ENCODE measurements at regions not wholly inside any gene's neighbourhood (a gene's known extent, or its start where the extent isn't known, plus 50 kb on each side); places are given as distances from the start of the nearest gene placed in this dataset.
A peak's percentile ranks its signal among the peaks of the same experiment; 100 is the strongest.

DNA sequence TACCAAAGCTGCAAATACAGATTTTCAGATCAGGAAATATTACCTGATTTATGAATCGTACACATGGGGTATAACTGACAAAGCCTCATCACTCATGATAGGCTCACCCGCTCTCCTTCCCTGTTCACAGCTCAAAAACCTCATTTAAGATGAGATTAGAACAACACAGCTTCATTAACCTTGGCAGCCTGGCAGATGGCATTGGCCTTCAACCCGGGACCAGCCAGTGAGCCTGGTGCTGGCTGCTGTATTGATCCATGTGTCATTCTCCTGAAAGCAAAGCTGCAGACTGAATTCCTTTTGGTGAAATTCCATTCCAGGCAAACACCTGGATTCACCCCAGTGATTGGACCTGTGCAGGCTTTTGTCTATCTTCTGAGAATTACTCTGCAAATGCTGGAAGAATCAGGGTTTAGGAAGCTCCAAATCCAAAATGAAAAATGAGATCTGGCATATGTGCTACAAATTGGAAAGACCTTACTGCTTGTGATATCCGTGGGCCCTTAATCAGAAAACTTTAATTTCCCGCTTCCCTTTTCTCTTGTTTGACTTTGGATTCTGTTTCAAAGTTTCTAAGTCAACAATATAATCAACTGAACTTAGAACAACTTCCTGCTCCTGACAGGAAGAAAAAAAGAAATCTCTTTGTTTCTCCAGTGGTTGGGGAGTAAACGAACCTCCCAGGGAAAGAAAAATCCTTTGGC, 189.1 kb upstream of the KBTBD8 start:
- no peak overlapping the region for H3K4ac ChIP-seq (ENCODE audit: low read depth in 1 of 2, low read length in 2 of 2)
- no peak overlapping the region for H4K91ac ChIP-seq (ENCODE audit: low read length)
- H4K8ac ChIP-seq (ENCODE audit: low read length), result no peak overlapping the region
- H3K27me3 ChIP-seq (ENCODE audit: control insufficient read depth in 1 of 2, insufficient read depth in 1 of 2, low read length in 2 of 2), result no peaks in the 10 kb centered on the region
- H3K4me3 ChIP-seq (ENCODE audit: insufficient read depth in 1 of 2, low read depth in 1 of 2, low read length in 2 of 2), result no peak overlapping the region
- H3K79me1 ChIP-seq (replicated peaks; ENCODE audit: low read length, poor library complexity, severe bottlenecking), result no peaks in the 10 kb centered on the region
- H3K4me2 ChIP-seq (ENCODE audit: low read length, poor library complexity, severe bottlenecking), result no peak overlapping the region
- H2AK5ac ChIP-seq (ENCODE audit: low read length, severe bottlenecking), result no peak overlapping the region
- no peaks in the 10 kb centered on the region for H3K36me3 ChIP-seq (ENCODE audit: control insufficient read depth in 1 of 2, insufficient read depth in 2 of 2, low read depth in 1 of 2, low read length in 2 of 2)
- H3K23ac ChIP-seq (ENCODE audit: low read length in 2 of 2), result no peak overlapping the region
- H2BK120ac ChIP-seq (ENCODE audit: low read depth, low read length), result no peak overlapping the region
- no peak overlapping the region for H3K27ac ChIP-seq (ENCODE audit: low read length, poor library complexity, severe bottlenecking)
- no peak for DNase-seq
- no peak overlapping the region for H2BK15ac ChIP-seq (ENCODE audit: low read depth, poor library complexity, severe bottlenecking)
- H2AFZ ChIP-seq (ENCODE audit: low read depth, low read length), result no peak overlapping the region
- no peak overlapping the region for H2BK12ac ChIP-seq (ENCODE audit: low read length in 2 of 2)
- H3K4me1 ChIP-seq (ENCODE audit: control insufficient read depth, insufficient read depth, low read depth, low read length), result no peaks in the 10 kb centered on the region
- no peak overlapping the region for H2BK5ac ChIP-seq (ENCODE audit: low read depth, low read length, poor library complexity, severe bottlenecking)
- no peaks in the 10 kb centered on the region for H3K9me3 ChIP-seq (ENCODE audit: control insufficient read depth, low read length)
- H3K18ac ChIP-seq (ENCODE audit: low read depth in 1 of 2, low read length in 2 of 2), result no peak overlapping the region
- WGBS, result 91% methylated on average over 6 of the region's 6 CpGs
- H3K14ac ChIP-seq (ENCODE audit: low read length in 2 of 2), result no peak overlapping the region
- no peak overlapping the region for H3K9ac ChIP-seq (ENCODE audit: low read length)

DNA sequence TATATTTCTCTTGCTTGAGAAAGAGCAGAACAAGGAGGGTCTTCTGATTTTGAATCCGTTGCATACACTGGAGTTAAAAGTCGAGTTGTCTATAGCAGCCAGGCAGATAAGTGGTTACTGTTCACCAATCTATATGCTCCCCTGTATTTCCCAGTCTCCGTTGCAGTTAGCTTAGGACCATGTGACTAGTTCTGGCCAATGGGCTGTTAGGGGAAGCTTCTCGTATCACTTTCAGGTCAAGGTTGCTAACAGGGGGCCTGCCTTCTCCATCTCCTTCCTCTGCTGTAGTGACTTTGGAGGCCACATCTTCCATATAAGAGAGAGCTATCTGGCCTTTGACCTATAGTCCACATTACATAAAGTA, 188.5 kb upstream of the KBTBD8 start:
- no peak overlapping the region for H3K4me3 ChIP-seq (ENCODE audit: insufficient read depth in 1 of 2, low read depth in 1 of 2, low read length in 2 of 2)
- H3K14ac ChIP-seq (ENCODE audit: low read length in 2 of 2), result no peak overlapping the region
- no peak overlapping the region for H2AFZ ChIP-seq (ENCODE audit: low read depth, low read length)
- no peak overlapping the region for H2BK12ac ChIP-seq (ENCODE audit: low read length in 2 of 2)
- peak overlapping the region in 1 of 2 experiments; percentile 57 for H3K18ac ChIP-seq (ENCODE audit: low read depth in 1 of 2, low read length in 2 of 2)
- no peak overlapping the region for H3K27ac ChIP-seq (ENCODE audit: low read length, poor library complexity, severe bottlenecking)
- no peaks in the 10 kb centered on the region for H3K36me3 ChIP-seq (ENCODE audit: control insufficient read depth in 1 of 2, insufficient read depth in 2 of 2, low read depth in 1 of 2, low read length in 2 of 2)
- no peaks in the 10 kb centered on the region for H3K27me3 ChIP-seq (ENCODE audit: control insufficient read depth in 1 of 2, insufficient read depth in 1 of 2, low read length in 2 of 2)
- H3K23ac ChIP-seq (ENCODE audit: low read length in 2 of 2), result no peak overlapping the region
- no peak for DNase-seq
- no peak overlapping the region for H2BK15ac ChIP-seq (ENCODE audit: low read depth, poor library complexity, severe bottlenecking)
- no peak overlapping the region for H3K4me2 ChIP-seq (ENCODE audit: low read length, poor library complexity, severe bottlenecking)
- no peak overlapping the region for H2AK5ac ChIP-seq (ENCODE audit: low read length, severe bottlenecking)
- no peak overlapping the region for H3K4ac ChIP-seq (ENCODE audit: low read depth in 1 of 2, low read length in 2 of 2)
- no peak overlapping the region for H3K9ac ChIP-seq (ENCODE audit: low read length)
- no peaks in the 10 kb centered on the region for H3K9me3 ChIP-seq (ENCODE audit: control insufficient read depth, low read length)
- no peaks in the 10 kb centered on the region for H3K4me1 ChIP-seq (ENCODE audit: control insufficient read depth, insufficient read depth, low read depth, low read length)
- no peak overlapping the region for H4K8ac ChIP-seq (ENCODE audit: low read length)
- WGBS, result 92% methylated on average over 4 of the region's 4 CpGs
- H3K79me1 ChIP-seq (replicated peaks; ENCODE audit: low read length, poor library complexity, severe bottlenecking), result no peaks in the 10 kb centered on the region
- H2BK120ac ChIP-seq (ENCODE audit: low read depth, low read length), result no peak overlapping the region
- H4K91ac ChIP-seq (ENCODE audit: low read length), result no peak overlapping the region
- no peak overlapping the region for H2BK5ac ChIP-seq (ENCODE audit: low read depth, low read length, poor library complexity, severe bottlenecking)

DNA sequence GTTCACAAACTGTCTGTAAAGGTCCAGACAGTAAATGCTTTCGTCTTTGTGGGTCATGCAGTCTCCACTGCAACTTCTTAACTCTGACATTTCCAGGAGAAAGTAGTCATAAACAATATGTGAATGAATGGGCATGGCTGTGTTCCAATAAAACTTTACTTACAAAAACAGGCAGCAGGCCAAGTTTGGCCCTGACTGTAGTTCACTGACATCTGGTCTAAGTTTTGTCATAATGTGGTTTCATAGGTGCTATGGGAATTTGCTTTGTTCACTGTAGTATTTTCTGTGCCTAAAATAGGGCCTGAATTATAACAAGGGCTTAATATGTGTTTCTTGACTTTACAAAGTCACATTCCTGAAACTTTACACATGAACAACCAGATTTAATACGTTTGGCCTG, 186.0 kb upstream of the KBTBD8 start:
- Histone ChIP-seq H3K4me3 (ENCODE audit: insufficient read depth in 1 of 2, low read depth in 1 of 2, low read length in 2 of 2) (no peak overlapping the region), H4K8ac (ENCODE audit: low read length) (no peak overlapping the region), H3K4ac (ENCODE audit: low read depth in 1 of 2, low read length in 2 of 2) (no peak overlapping the region), H3K27me3 (ENCODE audit: control insufficient read depth in 1 of 2, insufficient read depth in 1 of 2, low read length in 2 of 2) (no peaks in the 10 kb centered on the region), H3K9ac (ENCODE audit: low read length) (no peak overlapping the region), H3K4me1 (ENCODE audit: control insufficient read depth, insufficient read depth, low read depth, low read length) (no peaks in the 10 kb centered on the region), H2BK5ac (ENCODE audit: low read depth, low read length, poor library complexity, severe bottlenecking) (no peak overlapping the region), H3K79me1 (replicated peaks; ENCODE audit: low read length, poor library complexity, severe bottlenecking) (no peaks in the 10 kb centered on the region), H3K36me3 (ENCODE audit: control insufficient read depth in 1 of 2, insufficient read depth in 2 of 2, low read depth in 1 of 2, low read length in 2 of 2) (no peaks in the 10 kb centered on the region), H3K27ac (ENCODE audit: low read length, poor library complexity, severe bottlenecking) (no peak overlapping the region), H2BK15ac (ENCODE audit: low read depth, poor library complexity, severe bottlenecking) (no peak overlapping the region), H2BK12ac (ENCODE audit: low read length in 2 of 2) (no peak overlapping the region), H2BK120ac (ENCODE audit: low read depth, low read length) (no peak overlapping the region), H3K18ac (ENCODE audit: low read depth in 1 of 2, low read length in 2 of 2) (no peak overlapping the region), H3K14ac (ENCODE audit: low read length in 2 of 2) (no peak overlapping the region), H3K23ac (ENCODE audit: low read length in 2 of 2) (no peak overlapping the region), H3K9me3 (ENCODE audit: control insufficient read depth, low read length) (no peaks in the 10 kb centered on the region), H3K4me2 (ENCODE audit: low read length, poor library complexity, severe bottlenecking) (no peak overlapping the region), H4K91ac (ENCODE audit: low read length) (no peak overlapping the region), H2AK5ac (ENCODE audit: low read length, severe bottlenecking) (no peak overlapping the region), H2AFZ (ENCODE audit: low read depth, low read length) (no peak overlapping the region)
- no peak for DNase-seq
- WGBS, result 58% methylated on average over 1 of the region's 2 CpGs

- H3K4ac ChIP-seq (ENCODE audit: low read depth in 1 of 2, low read length in 2 of 2), result no peak overlapping the region
- H3K4me1 ChIP-seq (ENCODE audit: control insufficient read depth, insufficient read depth, low read depth, low read length), result no peaks in the 10 kb centered on the region
- H2BK12ac ChIP-seq (ENCODE audit: low read length in 2 of 2), result no peak overlapping the region
- H4K91ac ChIP-seq (ENCODE audit: low read length), result no peak overlapping the region
- no peaks in the 10 kb centered on the region for H3K9me3 ChIP-seq (ENCODE audit: control insufficient read depth, low read length)
- no peak overlapping the region for H3K14ac ChIP-seq (ENCODE audit: low read length in 2 of 2)
- no peak overlapping the region for H2BK120ac ChIP-seq (ENCODE audit: low read depth, low read length)
- H3K79me1 ChIP-seq (replicated peaks; ENCODE audit: low read length, poor library complexity, severe bottlenecking), result no peaks in the 10 kb centered on the region
- H3K36me3 ChIP-seq (ENCODE audit: control insufficient read depth in 1 of 2, insufficient read depth in 2 of 2, low read depth in 1 of 2, low read length in 2 of 2), result no peaks in the 10 kb centered on the region
- H2AK5ac ChIP-seq (ENCODE audit: low read length, severe bottlenecking), result no peak overlapping the region
- H4K8ac ChIP-seq (ENCODE audit: low read length), result no peak overlapping the region
- no peaks in the 10 kb centered on the region for H3K27me3 ChIP-seq (ENCODE audit: control insufficient read depth in 1 of 2, insufficient read depth in 1 of 2, low read length in 2 of 2)
- DNase-seq, result no peak
- no peak overlapping the region for H3K4me2 ChIP-seq (ENCODE audit: low read length, poor library complexity, severe bottlenecking)
- H3K4me3 ChIP-seq (ENCODE audit: insufficient read depth in 1 of 2, low read depth in 1 of 2, low read length in 2 of 2), result no peak overlapping the region
- H2BK5ac ChIP-seq (ENCODE audit: low read depth, low read length, poor library complexity, severe bottlenecking), result no peak overlapping the region
- no peak overlapping the region for H3K27ac ChIP-seq (ENCODE audit: low read length, poor library complexity, severe bottlenecking)
- H2AFZ ChIP-seq (ENCODE audit: low read depth, low read length), result no peak overlapping the region
- H3K9ac ChIP-seq (ENCODE audit: low read length), result no peak overlapping the region
- H2BK15ac ChIP-seq (ENCODE audit: low read depth, poor library complexity, severe bottlenecking), result no peak overlapping the region
- no peak overlapping the region for H3K18ac ChIP-seq (ENCODE audit: low read depth in 1 of 2, low read length in 2 of 2)
- no peak overlapping the region for H3K23ac ChIP-seq (ENCODE audit: low read length in 2 of 2)
- 95% methylated on average over 1 of the region's 1 CpG for WGBS
Observed at GRCh38 chr3:66812741-66813140, 185.4 kb upstream of the KBTBD8 start.
